Testis (tissue), 2 donors: ENCODE measurements at regions not wholly inside any gene's neighbourhood (a gene's known extent, or its start where the extent isn't known, plus 50 kb on each side); places are given as distances from the start of the nearest gene placed in this dataset.

ENCODE experiments used
- POLR2A ChIP-seq: fragments of 450-650 bp; IDR thresholded peaks from one replicate; pipeline ENCODE4 v1.6.1; 2017; ENCODE audit warnings: antibody characterized with exemption, mild to moderate bottlenecking, moderate library complexity
- TF ChIP-seq, protein P1 (sequence below), 3 experiments: fragments of 450-650 bp in 2 of 3; fragments of 200-600 bp in 1 of 3; sonication (generic) in 1 of 3; IDR thresholded peaks; one replicate each; pipeline ENCODE4 v1.5.1; 2016 to 2019; ENCODE audit warnings: antibody characterized with exemption in 3 of 3, mild to moderate bottlenecking in 2 of 3, moderate library complexity in 1 of 3

DNA sequence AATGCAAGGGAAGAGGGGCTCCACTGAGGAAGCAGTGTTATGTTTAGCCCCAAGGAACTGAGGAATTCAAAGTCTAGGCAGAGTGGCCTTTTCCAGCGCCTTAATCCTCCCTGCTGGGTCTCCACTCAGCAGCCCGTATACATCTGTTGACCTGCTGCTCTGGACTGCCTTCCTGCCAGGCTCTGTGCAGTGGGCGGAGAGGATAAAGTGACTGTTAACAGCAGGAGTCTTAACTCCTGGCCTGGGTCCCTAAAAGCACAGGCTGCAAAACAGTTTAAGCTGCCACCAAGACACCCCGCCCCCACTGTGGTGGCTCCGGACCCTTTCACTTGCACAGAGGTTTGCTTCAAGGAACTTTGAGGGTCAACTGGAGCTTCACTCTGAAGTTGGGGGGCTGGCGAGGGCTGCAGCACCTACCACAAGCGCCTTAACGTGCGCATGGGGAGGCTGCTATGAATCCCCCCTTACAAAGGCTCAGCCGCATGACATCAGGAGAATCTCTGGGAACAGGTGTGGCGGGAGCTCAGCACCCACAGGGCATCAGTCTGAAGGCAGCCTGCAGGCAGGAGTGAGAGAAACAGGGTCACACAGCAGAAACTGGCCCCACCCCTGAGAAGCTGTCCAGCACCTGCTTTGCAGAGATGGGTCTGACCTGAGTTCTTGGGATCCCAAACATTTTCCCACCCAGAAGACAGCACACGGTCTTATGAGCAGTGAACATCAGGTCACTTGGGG lies 358.2 kb upstream of the GATB start:
- TF ChIP-seq, protein P1, sequence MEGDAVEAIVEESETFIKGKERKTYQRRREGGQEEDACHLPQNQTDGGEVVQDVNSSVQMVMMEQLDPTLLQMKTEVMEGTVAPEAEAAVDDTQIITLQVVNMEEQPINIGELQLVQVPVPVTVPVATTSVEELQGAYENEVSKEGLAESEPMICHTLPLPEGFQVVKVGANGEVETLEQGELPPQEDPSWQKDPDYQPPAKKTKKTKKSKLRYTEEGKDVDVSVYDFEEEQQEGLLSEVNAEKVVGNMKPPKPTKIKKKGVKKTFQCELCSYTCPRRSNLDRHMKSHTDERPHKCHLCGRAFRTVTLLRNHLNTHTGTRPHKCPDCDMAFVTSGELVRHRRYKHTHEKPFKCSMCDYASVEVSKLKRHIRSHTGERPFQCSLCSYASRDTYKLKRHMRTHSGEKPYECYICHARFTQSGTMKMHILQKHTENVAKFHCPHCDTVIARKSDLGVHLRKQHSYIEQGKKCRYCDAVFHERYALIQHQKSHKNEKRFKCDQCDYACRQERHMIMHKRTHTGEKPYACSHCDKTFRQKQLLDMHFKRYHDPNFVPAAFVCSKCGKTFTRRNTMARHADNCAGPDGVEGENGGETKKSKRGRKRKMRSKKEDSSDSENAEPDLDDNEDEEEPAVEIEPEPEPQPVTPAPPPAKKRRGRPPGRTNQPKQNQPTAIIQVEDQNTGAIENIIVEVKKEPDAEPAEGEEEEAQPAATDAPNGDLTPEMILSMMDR (IDR thresholded peaks at IDR 0.05): no peak
- no peak for TF ChIP-seq POLR2A
